ENCODE measurements at regions not wholly inside any gene's neighbourhood (a gene's known extent, or its start where the extent isn't known, plus 50 kb on each side); places are given as distances from the start of the nearest gene placed in this dataset.
"Not testable (repeated sequence)": the region's sequence is repeated elsewhere in the genome, so short reads cannot be mapped to it uniquely, and the experiment has no call there.

DNA sequence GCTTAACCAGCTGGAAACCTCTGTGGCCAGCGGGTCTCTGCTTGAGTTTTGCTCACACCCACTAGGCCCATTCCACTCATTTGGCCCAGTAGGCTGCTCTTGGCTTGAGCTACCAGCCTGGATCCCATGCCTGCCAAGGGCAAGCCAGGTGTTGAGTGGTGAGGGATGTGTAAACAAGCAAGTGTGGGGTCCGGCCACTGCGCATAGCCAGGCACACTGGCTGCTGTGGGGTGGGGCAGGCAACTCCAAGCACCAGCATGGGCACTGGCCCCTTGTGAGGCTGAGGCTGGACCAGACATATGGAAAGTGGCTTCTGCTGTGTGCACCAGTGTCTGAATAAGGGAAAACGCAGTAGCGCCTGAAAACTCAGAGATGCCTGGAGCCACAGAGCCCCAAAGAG lies 732.7 kb downstream of the NR4A2 start:
- Histone ChIP-seq H3K9ac (ENCODE audit: low read depth in 1 of 2, low read length in 2 of 2) (no peak overlapping the region), H3K9me3 (ENCODE audit: control insufficient read depth in 2 of 2, low read length in 2 of 2) (no peaks in the 10 kb centered on the region), H3K27me3 (ENCODE audit: control insufficient read depth in 2 of 2, insufficient read depth in 2 of 2, low read length in 2 of 2) (no peaks in the 10 kb centered on the region), H3K27ac (ENCODE audit: low read depth in 2 of 2, low read length in 2 of 2) (no peak overlapping the region), H3K4me1 (ENCODE audit: control insufficient read depth in 2 of 2, insufficient read depth in 2 of 2, low read length in 2 of 2) (no peaks in the 10 kb centered on the region), H3K4me3 (ENCODE audit: low read length in 2 of 2) (no peak overlapping the region), H3K36me3 (ENCODE audit: control insufficient read depth in 2 of 2, insufficient read depth in 2 of 2, low read length in 2 of 2) (no peaks in the 10 kb centered on the region)

DNA sequence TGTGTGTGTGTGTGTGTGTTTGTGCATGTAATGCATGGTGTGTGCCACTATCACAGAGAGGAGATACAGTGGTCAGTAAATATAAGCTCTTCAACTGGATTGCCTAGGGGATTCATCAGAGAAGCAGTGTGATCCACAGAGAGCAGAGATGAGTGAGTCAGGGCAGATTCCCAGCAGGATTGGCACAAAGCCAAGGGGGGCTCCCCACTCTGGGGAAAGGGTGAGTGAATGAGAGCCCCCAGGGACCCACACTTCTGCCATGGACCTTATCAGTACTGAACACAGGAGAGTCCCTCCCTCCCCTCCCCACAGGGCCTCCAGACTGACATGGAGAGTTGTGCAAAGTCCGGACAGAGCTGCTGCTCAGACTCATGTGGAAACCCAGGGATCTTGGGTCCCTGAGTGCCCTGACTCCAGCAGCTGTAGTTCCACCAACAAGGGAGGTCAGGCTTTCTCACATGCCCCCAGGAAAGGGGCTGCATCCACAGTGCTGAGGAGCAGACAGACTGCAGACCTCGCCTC lies 748.8 kb downstream of the NR4A2 start:
- Histone ChIP-seq H3K4me1 (ENCODE audit: control insufficient read depth in 2 of 2, insufficient read depth in 2 of 2, low read length in 2 of 2) (no peaks in the 10 kb centered on the region), H3K4me3 (ENCODE audit: low read length in 2 of 2) (no peak overlapping the region), H3K9me3 (ENCODE audit: control insufficient read depth in 2 of 2, low read length in 2 of 2) (no peaks in the 10 kb centered on the region)

DNA sequence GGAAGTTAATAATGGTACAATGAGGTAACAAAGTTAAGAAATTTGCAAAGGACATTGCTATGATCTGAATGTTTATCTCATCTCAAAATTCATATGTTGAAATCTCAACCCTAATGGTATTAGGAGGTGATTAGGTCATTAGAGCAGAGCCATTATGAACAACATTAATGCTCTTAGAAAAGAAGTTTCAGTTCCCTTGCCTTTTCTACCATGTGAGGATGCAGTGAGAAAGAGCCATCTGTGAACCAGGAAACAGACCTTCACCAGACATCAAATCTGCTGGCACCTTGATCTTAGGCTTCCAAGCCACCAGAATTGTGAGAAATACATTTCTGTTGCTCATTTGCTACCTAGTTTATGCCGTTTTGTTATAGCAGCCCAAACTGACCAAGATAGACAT lies 757.6 kb downstream of the NR4A2 start:
- Histone ChIP-seq H3K36me3 (ENCODE audit: control insufficient read depth in 2 of 2, insufficient read depth in 2 of 2, low read length in 2 of 2) (no peaks in the 10 kb centered on the region), H3K9me3 (ENCODE audit: control insufficient read depth in 2 of 2, low read length in 2 of 2) (no peaks in the 10 kb centered on the region), H3K4me1 (ENCODE audit: control insufficient read depth in 2 of 2, insufficient read depth in 2 of 2, low read length in 2 of 2) (no peaks in the 10 kb centered on the region), H3K27me3 (ENCODE audit: control insufficient read depth in 2 of 2, insufficient read depth in 2 of 2, low read length in 2 of 2) (no peaks in the 10 kb centered on the region), H3K4me3 (ENCODE audit: low read length in 2 of 2) (no peak overlapping the region), H3K27ac (ENCODE audit: low read depth in 2 of 2, low read length in 2 of 2) (no peak overlapping the region), H3K9ac (ENCODE audit: low read depth in 1 of 2, low read length in 2 of 2) (no peak overlapping the region)

More for the DNA sequence above, 748.8 kb downstream of the NR4A2 start:
- H3K27me3 ChIP-seq (ENCODE audit: control insufficient read depth in 2 of 2, insufficient read depth in 2 of 2, low read length in 2 of 2): no peaks in the 10 kb centered on the region
- no peaks in the 10 kb centered on the region for H3K36me3 ChIP-seq (ENCODE audit: control insufficient read depth in 2 of 2, insufficient read depth in 2 of 2, low read length in 2 of 2)
- no peak overlapping the region for H3K27ac ChIP-seq (ENCODE audit: low read depth in 2 of 2, low read length in 2 of 2)
- no peak overlapping the region for H3K9ac ChIP-seq (ENCODE audit: low read depth in 1 of 2, low read length in 2 of 2)

DNA sequence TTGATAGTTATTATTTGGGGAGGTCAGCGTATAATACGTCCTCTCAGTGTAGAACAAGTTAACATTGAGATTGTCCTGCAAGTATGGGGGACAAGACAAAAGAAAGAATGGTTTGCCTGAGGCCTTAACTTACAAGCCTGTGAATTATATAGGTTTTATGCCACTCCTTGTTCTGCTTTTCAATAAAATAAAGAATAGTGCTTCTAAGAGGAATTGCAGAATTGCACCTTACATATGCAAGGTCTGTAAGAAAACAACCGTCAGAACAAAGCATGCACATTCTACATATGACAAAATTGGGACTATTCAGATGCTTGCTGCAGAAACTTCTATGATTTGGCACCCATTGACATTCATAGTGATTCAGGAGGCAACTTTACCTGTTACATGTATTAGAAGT lies 785.0 kb downstream of the NR4A2 start:
- H3K36me3 ChIP-seq (ENCODE audit: control insufficient read depth in 2 of 2, insufficient read depth in 2 of 2, low read length in 2 of 2): no peaks in the 10 kb centered on the region
- H3K9ac ChIP-seq (ENCODE audit: low read depth in 1 of 2, low read length in 2 of 2): no peak overlapping the region
- no peaks in the 10 kb centered on the region for H3K27me3 ChIP-seq (ENCODE audit: control insufficient read depth in 2 of 2, insufficient read depth in 2 of 2, low read length in 2 of 2)
- no peak overlapping the region for H3K27ac ChIP-seq (ENCODE audit: low read depth in 2 of 2, low read length in 2 of 2)
- no peaks in the 10 kb centered on the region for H3K4me1 ChIP-seq (ENCODE audit: control insufficient read depth in 2 of 2, insufficient read depth in 2 of 2, low read length in 2 of 2)
- no peak overlapping the region for H3K4me3 ChIP-seq (ENCODE audit: low read length in 2 of 2)
- peaks cover 0 to 2% of the 10 kb centered on the region in 2 donors for H3K9me3 ChIP-seq (ENCODE audit: control insufficient read depth in 2 of 2, low read length in 2 of 2)

DNA sequence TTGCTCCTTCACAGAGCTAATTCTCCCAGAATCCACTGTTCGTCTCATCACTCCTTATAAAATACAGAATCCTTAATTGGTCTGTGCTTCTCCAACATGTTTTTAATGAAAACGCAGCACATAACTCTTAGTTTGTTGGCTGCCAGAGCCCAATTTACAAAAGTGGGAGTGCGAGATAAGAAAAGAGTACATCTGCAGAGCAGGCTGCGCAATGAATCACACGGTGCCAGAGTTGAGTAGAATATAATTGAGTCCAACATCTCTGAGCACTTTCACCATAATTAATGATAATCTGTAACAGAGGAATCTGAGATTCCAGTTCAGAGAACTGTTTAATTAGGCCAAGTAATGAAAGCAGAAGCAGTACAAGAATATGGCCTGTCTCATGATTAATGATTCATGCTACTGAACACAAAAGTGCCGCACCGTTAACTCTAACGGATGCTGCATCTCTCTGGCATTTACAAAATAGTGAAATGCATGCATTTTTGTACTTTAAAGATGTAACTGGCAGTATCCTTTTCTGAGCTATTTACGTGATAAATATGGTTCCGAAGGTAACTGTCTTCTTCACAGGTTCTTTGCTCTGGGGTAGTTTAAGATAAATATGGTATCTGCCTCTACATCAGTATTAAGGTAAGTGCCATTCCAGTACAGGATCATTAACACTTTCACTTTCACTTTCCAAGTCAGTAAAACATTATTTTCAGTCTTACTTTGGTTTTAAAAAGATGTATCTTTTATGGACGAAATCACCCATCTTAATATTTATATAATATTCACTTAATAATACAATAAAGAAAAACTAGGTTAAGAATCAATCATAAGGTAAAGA lies 785.6 kb downstream of the NR4A2 start:
- Histone ChIP-seq H3K4me1 (ENCODE audit: control insufficient read depth in 2 of 2, insufficient read depth in 2 of 2, low read length in 2 of 2) (no peaks in the 10 kb centered on the region), H3K27ac (ENCODE audit: low read depth in 2 of 2, low read length in 2 of 2) (no peak overlapping the region), H3K4me3 (ENCODE audit: low read length in 2 of 2) (no peak overlapping the region), H3K9me3 (ENCODE audit: control insufficient read depth in 2 of 2, low read length in 2 of 2) (no peaks in the 10 kb centered on the region), H3K36me3 (ENCODE audit: control insufficient read depth in 2 of 2, insufficient read depth in 2 of 2, low read length in 2 of 2) (no peaks in the 10 kb centered on the region), H3K9ac (ENCODE audit: low read depth in 1 of 2, low read length in 2 of 2) (no peak overlapping the region), H3K27me3 (ENCODE audit: control insufficient read depth in 2 of 2, insufficient read depth in 2 of 2, low read length in 2 of 2) (no peaks in the 10 kb centered on the region)

DNA sequence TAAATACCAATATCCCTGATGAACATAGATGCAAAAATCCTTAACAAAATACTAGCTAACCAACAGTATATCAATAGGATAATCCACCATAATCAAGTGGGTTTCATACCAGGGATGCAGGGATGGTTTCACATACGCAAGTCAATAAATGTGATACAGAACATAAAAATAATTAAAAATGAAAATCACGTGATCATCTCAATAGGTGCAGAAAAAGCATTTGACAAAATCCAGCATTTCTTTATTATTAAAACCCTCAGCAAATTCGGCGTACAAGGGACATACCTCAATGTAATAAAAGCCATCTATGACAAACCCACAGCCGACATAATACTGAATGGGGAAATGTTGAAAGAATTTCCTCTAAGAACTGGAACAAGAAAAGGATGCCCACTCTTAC lies 793.5 kb downstream of the NR4A2 start:
- not testable (repeated sequence) for H3K9ac ChIP-seq (ENCODE audit: low read depth in 1 of 2, low read length in 2 of 2); H3K27me3 ChIP-seq (ENCODE audit: control insufficient read depth in 2 of 2, insufficient read depth in 2 of 2, low read length in 2 of 2); H3K36me3 ChIP-seq (ENCODE audit: control insufficient read depth in 2 of 2, insufficient read depth in 2 of 2, low read length in 2 of 2); H3K9me3 ChIP-seq (ENCODE audit: control insufficient read depth in 2 of 2, low read length in 2 of 2); H3K27ac ChIP-seq (ENCODE audit: low read depth in 2 of 2, low read length in 2 of 2); H3K4me3 ChIP-seq (ENCODE audit: low read length in 2 of 2); H3K4me1 ChIP-seq (ENCODE audit: control insufficient read depth in 2 of 2, insufficient read depth in 2 of 2, low read length in 2 of 2)

DNA sequence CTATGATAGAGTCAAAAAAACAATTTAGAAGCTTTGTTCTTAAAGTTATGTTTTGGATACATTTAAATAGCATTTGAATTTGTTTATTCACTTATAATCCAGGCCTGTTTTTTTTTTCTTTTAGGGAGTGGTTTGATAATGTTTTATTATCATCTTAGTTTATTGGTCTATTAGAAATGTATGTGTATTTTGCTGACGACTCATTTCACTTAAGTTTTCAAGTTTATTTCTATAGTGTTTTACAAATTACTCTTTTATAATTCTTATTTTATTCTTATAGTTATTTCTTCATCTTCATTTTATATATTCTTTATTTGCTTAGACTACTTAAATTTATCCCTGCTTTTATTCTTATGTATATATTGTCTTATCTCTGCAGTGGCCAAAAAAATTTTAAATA lies 804.5 kb downstream of the NR4A2 start:
- Histone ChIP-seq H3K9me3 (ENCODE audit: control insufficient read depth in 2 of 2, low read length in 2 of 2) (no peaks in the 10 kb centered on the region), H3K4me3 (ENCODE audit: low read length in 2 of 2) (no peak overlapping the region), H3K36me3 (ENCODE audit: control insufficient read depth in 2 of 2, insufficient read depth in 2 of 2, low read length in 2 of 2) (no peaks in the 10 kb centered on the region)

DNA sequence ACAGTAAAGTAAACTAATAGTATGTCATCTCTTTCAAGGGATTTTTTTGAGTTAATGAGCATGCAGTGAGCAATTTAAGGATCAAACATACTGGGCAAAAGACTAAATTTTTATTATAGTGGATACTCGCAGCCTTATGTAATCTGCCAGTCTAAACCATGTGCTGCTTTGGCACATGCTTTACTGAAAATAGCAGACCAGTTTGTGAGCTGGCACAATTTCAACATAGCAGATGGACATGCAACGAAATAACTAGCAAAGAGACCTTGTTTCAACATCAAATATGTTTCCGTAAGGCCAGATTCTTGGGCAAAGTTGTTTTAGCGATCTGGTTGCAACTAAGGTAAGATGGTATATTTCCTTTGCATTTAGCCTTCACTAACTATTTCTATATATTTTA lies 807.3 kb downstream of the NR4A2 start:
- H3K4me1 ChIP-seq (ENCODE audit: control insufficient read depth in 2 of 2, insufficient read depth in 2 of 2, low read length in 2 of 2): no peaks in the 10 kb centered on the region
- no peak overlapping the region for H3K27ac ChIP-seq (ENCODE audit: low read depth in 2 of 2, low read length in 2 of 2)
- no peaks in the 10 kb centered on the region for H3K27me3 ChIP-seq (ENCODE audit: control insufficient read depth in 2 of 2, insufficient read depth in 2 of 2, low read length in 2 of 2)
- no peaks in the 10 kb centered on the region for H3K36me3 ChIP-seq (ENCODE audit: control insufficient read depth in 2 of 2, insufficient read depth in 2 of 2, low read length in 2 of 2)
- H3K4me3 ChIP-seq (ENCODE audit: low read length in 2 of 2): no peak overlapping the region
- no peaks in the 10 kb centered on the region for H3K9me3 ChIP-seq (ENCODE audit: control insufficient read depth in 2 of 2, low read length in 2 of 2)
- no peak overlapping the region for H3K9ac ChIP-seq (ENCODE audit: low read depth in 1 of 2, low read length in 2 of 2)

More for the DNA sequence above, 804.5 kb downstream of the NR4A2 start:
- Histone ChIP-seq H3K27me3 (ENCODE audit: control insufficient read depth in 2 of 2, insufficient read depth in 2 of 2, low read length in 2 of 2) (no peaks in the 10 kb centered on the region), H3K27ac (ENCODE audit: low read depth in 2 of 2, low read length in 2 of 2) (no peak overlapping the region), H3K4me1 (ENCODE audit: control insufficient read depth in 2 of 2, insufficient read depth in 2 of 2, low read length in 2 of 2) (no peaks in the 10 kb centered on the region), H3K9ac (ENCODE audit: low read depth in 1 of 2, low read length in 2 of 2) (no peak overlapping the region)

DNA sequence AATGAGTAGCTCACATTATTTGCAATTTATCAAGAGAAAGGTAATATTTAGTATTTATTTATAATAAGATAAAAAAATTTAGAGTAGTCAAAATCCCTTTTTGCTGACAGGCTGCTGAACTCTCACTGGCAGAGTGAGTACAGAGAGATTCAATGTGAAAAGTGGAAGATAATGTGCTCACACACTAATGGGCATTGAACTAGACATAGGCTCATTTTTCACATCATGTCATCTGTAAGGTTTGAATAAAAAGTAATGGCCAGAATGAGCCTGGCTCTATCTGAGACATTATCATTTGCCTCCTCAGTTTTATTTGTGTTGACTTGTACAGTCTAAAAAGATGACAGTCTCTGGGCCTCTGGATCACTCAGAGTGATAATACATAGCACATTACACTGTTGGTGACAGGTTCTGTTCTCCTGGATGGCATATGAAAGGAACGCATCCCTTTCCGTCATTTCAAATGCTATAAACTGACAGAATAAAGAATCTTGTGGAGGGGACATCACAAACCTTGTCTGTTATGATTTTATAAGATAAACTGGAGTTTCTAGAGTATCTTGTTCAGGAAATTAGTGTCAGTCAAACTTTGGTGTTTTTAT lies 812.9 kb downstream of the NR4A2 start:
- no peak overlapping the region for H3K4me3 ChIP-seq (ENCODE audit: low read length in 2 of 2)
- H3K27me3 ChIP-seq (ENCODE audit: control insufficient read depth in 2 of 2, insufficient read depth in 2 of 2, low read length in 2 of 2): no peaks in the 10 kb centered on the region
- H3K27ac ChIP-seq (ENCODE audit: low read depth in 2 of 2, low read length in 2 of 2): no peak overlapping the region
- no peak overlapping the region for H3K9ac ChIP-seq (ENCODE audit: low read depth in 1 of 2, low read length in 2 of 2)
- no peaks in the 10 kb centered on the region for H3K36me3 ChIP-seq (ENCODE audit: control insufficient read depth in 2 of 2, insufficient read depth in 2 of 2, low read length in 2 of 2)
- no peaks in the 10 kb centered on the region for H3K9me3 ChIP-seq (ENCODE audit: control insufficient read depth in 2 of 2, low read length in 2 of 2)
- no peaks in the 10 kb centered on the region for H3K4me1 ChIP-seq (ENCODE audit: control insufficient read depth in 2 of 2, insufficient read depth in 2 of 2, low read length in 2 of 2)

DNA sequence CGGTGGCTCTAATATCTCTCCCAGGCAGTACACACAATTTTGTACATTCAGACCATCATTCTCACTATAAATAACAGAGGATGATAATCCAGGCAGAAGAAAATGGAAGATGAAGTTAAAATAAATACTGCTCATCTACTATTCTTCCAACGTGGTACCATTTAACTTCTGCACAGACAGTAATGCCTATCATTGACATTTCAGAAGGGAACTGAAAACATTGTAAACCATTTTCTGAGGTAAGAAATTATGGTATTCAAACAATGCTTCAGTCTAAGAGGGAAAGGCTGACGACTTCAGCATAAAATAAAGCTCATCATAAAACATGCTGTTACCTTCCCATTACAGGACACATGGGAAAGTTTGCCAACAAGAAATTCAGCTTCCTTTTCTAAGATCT lies 814.4 kb downstream of the NR4A2 start:
- Histone ChIP-seq H3K4me1 (ENCODE audit: control insufficient read depth in 2 of 2, insufficient read depth in 2 of 2, low read length in 2 of 2) (no peaks in the 10 kb centered on the region), H3K9me3 (ENCODE audit: control insufficient read depth in 2 of 2, low read length in 2 of 2) (no peaks in the 10 kb centered on the region), H3K9ac (ENCODE audit: low read depth in 1 of 2, low read length in 2 of 2) (no peak overlapping the region), H3K27ac (ENCODE audit: low read depth in 2 of 2, low read length in 2 of 2) (no peak overlapping the region), H3K36me3 (ENCODE audit: control insufficient read depth in 2 of 2, insufficient read depth in 2 of 2, low read length in 2 of 2) (no peaks in the 10 kb centered on the region), H3K27me3 (ENCODE audit: control insufficient read depth in 2 of 2, insufficient read depth in 2 of 2, low read length in 2 of 2) (no peaks in the 10 kb centered on the region), H3K4me3 (ENCODE audit: low read length in 2 of 2) (no peak overlapping the region)

Measured in mucosa of rectum (tissue), 2 donors.